H1 (cell line): ENCODE measurements at regions not wholly inside any gene's neighbourhood (a gene's known extent, or its start where the extent isn't known, plus 50 kb on each side); places are given as distances from the start of the nearest gene placed in this dataset.

ENCODE experiments used
- CHD1 ChIP-seq: IDR thresholded peaks from 2 replicates; pipeline ENCODE4 v1.6.1; 2012; ENCODE audit warnings: low read depth, low read length, improper control_type of control experiment
- KDM4A ChIP-seq: IDR thresholded peaks from one replicate; pipeline ENCODE4 v1.7.1; 2012; ENCODE audit warnings: low read depth, mild to moderate bottlenecking, moderate library complexity, low read length, inconsistent platforms; ENCODE audit not compliant: severe bottlenecking
- NANOG ChIP-seq: IDR thresholded peaks from 2 replicates; pipeline ENCODE4 v1.6.1; 2011; ENCODE audit warnings: low read length, low read depth, mild to moderate bottlenecking, inconsistent platforms; ENCODE audit not compliant: insufficient read depth, poor library complexity, severe bottlenecking

- TF ChIP-seq CHD1 (no peak), NANOG (no peak), KDM4A (no peak)
Measured at GRCh38 chr22:48156603-48157355, 1394.3 kb downstream of the TBC1D22A start (continued).
